ENCODE measurements at regions not wholly inside any gene's neighbourhood (a gene's known extent, or its start where the extent isn't known, plus 50 kb on each side); places are given as distances from the start of the nearest gene placed in this dataset.

DNA sequence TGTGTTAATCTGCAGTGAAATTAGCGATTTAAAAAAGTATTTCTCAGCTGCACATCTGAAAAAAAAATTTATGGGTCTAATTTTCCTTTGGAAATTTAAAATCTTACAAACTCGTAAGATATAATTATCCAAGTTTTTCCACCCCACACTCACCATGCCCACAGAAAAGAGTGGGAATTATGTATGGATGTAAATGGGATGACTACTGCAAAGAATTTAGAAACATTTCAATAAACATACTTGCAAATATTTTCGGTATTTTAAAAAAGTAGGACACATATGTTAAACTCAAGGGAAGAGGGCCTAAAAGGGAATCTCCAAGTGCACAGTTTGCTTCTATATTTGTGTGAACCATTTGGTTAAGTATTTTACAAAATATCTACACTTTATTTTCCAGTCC, 1039.9 kb upstream of the POU3F3 start:
- no peak for DNase-seq

DNA sequence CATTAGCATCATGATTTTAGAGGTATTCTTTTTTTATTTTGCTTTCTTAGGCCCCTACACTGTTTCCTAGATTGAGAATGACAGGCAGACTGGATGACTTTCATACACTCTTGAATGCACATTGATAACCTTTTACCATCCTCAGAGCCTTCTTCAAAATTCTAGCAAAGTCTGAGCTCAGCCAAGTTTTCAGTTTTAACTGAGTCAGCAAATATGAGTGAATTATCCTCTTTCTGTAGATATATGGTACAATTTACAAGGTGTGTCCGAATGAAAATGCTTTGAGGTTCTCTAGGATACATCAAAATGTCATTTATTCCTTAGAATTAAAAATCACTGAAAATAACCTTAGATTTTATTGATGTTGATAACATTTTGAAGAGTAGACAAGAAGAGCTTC, 1038.2 kb upstream of the POU3F3 start:
- DNase-seq = no peak

DNA sequence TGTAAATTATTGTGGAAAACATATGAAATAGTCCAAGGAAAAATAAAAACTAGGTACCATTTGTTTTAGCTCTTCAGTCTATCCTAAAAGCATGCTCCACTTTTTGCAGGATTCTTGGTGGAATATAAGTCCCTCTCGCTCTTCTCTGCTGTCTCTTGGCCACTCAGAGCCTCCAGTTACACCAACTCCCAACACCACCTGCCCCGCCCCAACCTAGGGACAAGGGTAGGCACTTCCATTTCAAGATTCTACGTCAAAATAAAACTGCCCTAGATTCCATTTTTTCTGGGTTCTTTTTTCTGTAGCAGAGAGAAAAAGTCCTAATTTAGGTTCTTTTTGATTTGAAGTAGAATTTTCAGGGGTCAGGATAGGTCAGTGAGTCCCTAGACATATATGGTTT, 1036.2 kb upstream of the POU3F3 start:
- no peak for DNase-seq

DNA sequence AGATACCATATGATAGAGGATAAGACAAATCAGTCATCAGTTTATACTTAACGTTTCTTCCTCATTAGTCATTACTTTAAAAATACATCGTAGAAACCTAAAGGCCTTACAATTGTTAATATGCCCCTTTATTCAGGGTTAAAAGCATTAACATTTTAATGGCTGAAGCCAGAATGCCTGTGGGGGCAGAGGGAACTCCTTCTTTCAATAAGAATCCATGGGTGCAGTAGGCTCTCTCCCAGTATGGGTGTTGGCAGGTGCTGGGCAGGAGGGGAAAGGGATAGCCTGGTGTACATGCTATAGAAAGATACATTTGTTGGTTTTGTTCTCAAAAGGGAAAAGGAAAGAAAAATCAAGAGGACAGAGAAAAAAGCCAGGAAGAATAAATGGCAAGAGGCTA, 1035.7 kb upstream of the POU3F3 start:
- DNase-seq = no peak

DNA sequence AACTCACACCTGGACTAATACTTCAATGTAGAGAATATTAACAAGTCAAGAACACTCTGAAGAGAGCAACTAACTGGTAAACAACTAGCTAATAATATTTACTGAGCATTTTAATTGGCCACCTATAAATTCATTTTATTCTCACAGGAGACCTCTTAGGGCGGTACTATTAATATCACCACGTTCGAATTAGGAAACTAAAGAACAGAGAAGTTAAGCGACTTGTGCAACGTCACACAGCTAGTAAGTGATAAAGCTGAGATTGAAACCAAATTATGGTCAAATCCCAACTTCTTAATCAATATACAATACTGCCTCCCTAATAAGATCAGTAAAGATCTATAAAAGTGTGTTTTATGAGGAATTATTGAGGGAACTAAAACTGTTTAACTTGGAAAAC, 1034.3 kb upstream of the POU3F3 start:
- DNase-seq = no peak

DNA sequence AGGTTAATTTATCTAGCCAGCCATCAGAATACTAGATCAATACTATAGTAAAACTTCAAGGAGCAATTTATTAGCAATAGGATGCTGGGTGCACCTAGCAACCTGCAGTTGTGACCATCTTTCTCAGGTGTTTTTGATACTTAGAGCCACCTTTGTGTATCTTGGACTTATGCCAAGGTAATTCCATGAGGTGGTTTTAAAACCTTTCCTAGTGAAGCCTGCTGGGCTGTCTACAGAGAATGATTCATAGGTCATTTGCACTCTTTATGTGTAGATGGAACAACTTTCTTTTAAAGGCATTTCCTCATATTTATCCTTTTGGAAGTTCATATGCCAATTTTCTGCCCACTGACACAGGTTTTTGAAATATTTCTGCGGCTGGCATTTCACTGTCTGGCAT, 1030.1 kb upstream of the POU3F3 start:
- no peak for DNase-seq

DNA sequence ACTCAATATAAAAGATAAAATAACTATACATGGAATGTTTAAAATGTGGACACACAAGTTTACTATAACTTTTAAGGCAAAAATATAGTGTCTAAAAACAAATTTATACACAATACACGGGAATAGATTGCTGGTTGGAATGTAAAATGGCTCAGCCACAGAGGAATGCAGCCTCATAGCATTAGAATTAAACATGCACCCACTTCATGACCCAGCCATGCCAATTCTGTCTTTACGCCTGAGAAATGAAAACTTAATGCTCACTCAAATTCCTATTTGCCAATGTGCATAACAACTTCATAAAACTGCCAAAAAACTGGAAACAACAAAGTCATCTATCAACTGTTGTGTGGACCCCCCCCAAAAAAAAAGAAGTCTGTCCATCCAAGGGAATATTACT, 1006.6 kb upstream of the POU3F3 start:
- DNase-seq = no peak

DNA sequence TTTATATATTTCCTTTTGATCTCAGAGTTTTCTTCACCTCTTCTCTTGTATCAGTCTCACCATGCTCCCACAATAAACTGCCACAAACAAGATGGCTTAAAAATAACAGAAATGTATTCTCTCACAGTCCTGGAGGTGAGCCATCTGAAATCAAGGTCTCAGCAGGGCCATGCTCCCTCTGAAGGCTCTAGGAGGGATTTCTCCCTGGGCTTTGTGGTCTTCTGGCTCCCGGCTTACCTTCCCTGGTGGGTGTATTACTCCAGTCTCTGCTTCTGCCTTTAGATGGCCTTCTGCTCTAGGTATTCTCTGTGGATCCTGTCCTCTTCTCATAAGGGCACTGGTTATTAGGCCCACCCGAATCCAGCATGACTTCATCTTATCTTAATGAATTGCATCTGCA, 994.7 kb upstream of the POU3F3 start:
- DNase-seq = no peak

DNA sequence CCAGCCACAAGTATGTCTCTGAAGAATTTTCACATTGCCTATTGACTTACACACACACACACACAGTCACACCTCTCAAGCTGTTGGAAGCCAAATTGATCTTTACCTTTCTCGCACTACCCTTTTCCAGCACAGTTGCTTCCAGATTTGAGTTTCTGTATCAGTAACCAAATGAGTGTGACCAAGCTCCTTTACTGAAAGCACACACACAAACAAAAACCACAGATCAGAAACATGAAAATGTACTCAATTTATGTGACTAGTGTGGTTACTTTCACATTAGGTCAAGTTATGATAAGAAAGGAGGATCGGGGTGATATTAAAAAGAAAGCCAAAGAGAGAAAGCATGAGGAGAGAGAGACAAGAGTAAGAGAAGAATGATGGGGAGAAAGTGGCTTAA, 993.9 kb upstream of the POU3F3 start:
- DNase-seq = no peak

DNA sequence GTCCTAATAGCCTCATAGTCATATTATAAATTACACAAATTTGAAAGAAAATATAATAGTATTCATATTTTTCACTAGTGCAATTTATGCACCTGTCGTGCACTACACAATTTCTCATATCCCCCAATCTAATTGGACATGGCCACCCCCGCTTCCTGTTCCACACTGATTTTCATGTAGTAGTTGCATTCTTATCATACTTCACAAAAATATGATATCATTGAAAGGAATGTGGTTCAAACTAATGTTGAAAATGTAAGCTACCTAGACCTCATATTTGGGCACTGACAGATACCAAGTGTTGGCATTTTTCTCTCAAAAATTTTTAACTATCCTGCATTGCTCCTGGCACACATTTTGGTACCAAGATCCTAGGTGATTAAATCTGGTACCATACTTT, 985.5 kb upstream of the POU3F3 start:
- no peak for DNase-seq

DNA sequence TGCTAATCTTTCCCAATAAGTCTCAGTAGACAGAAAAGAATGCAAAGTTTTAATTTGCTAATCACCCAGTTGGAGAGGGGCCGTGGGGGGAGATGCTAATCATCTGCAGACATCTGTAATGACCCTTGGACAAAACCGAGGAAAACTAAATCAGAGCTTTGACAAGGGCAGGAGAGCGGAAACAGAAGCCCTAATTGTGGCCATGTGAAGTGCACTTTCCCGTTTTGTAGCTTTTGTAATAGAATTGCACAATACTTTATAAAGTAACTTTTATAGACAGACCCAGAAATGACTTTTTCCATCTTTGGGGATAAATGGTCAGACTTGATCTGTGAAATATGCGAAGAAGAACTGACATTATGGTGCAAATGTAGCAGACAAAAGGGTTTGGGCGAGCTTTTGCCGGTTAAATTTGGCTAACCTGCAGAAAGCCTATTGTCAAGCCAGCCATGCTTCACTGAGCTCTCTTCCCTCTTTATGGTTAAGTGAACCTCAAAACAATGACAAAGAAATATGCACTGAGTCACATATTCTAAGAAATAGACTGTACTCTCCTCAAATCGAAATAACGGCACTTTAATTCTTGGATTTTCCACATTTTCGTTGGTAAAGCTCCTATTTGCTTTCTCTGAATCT, 980.1 kb upstream of the POU3F3 start:
- DNase-seq = no peak

DNA sequence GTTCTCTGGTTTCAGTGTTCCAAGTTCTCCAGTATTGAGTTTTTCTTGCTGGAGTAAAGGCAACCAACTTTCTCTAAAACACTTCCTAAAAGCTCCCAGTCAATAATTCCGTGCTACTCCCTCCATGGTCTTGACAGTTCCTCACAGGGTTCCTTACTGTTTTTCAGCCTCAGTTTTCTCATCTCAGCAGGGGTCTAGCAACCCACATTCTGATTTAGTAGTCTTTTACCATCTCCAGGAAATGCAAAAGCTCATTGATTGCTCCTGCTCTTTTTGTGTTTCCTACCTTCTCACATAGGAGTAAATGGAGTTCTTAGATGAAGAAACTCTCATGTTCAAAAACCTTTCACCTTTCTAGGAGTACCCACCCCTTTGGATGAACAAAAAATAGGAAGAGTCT, 978.8 kb upstream of the POU3F3 start:
- no peak for DNase-seq

DNA sequence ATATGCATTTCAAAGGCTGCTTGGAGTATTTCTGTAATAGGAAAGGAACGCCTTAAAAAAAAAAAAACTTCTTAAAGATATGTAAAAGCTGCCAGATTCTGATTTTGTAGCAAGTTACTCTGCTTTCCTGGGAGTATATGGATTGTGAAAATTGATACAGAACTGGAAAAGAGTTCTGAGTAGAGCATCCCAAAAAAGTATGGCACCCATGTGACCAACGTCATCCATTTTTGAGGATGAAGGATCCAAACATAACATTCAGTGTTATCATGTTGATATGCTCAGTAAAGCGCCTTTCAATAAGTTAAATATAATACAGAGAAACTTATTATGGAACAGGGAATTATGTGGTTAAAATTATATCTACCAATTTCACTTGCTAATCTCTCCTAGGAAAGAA, 978.4 kb upstream of the POU3F3 start:
- DNase-seq = no peak

DNA sequence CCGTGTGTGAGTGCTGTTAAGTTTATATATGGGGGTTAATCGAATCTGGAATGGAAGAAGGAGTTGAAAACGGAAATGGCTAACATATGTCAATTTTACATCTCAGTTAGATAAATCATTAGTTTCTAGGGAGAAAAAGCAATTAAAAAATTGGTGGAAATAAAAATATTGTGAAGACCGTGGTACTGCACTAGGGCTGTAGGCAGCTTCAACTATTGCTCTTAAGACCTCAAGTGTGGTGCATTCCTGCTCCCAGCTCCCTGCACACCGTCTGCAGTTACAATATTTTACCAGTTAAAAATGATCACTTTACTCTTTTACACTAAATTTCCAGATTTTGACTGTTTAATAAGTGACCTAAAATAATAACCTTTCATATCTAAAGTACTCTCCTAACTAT, 977.3 kb upstream of the POU3F3 start:
- no peak for DNase-seq

DNA sequence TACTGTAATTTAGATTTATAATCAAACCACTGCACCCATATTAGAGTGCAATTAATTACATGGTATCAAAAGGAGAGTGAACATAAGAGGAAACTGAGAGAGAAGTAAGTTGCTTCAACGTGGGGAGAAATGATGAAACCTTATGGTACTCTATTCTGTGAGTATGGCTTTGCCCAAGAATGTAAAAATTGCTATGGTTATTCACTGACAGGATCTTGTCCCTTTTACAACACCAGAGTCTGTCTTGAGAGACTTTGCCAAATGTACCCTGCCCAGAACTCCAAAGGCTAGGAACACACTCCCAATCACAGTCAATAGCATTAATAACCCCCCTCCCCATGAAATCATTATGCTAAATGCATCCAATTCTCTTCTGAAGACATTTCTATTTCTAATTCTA, 974.8 kb upstream of the POU3F3 start:
- DNase-seq = no peak

DNA sequence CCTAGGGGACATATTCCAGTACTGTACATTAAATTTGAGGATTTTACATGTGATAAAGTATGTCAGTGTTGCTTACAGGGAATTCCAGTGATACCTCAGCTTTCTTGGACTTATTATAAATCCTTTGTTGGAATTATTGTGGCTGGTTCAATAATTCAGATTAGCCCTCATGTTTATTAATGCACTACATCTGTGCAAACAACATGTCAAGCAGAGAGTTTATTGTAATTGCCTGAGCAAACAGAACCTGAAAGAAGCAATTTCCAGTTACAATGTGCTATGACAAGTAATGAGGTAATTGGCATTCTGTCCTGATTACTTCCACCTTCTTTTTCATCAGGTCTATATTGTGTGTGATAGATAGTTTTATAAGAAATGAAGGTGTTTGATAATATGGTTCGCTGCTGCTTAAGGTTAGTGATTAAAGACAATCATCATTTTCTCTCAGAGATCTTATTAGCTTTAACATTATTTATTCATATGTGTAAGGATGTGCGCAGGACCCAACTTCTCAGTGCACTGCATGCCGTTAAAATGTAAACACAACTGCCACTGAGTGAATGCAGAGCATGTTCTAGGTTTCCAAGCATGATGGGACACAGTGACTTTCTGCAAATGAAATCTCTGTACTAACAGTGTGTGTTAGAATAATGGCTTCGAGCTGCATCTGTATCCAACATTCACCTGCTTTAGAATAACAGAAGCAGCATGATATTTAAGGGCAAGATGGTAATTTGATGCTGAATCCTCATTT, 973.7 kb upstream of the POU3F3 start:
- DNase-seq = no peak

DNA sequence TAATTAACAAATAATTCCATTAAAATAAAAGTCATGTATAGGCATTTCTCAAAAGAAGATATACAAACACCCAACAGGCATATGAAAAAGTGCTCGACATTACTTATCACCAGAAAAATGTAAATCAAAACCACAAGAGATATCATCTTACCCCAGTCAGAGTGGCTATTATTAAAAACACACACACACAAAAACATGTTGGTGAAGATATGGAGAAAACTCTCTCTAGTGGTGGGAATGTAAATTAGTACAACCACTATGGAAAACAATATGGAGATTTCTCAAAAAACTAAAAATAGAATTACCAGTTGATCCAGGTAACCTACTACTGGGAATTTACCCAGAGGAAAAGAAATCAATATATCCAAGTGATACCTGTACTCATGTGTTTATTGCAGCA, 966.3 kb upstream of the POU3F3 start:
- DNase-seq = no peak

DNA sequence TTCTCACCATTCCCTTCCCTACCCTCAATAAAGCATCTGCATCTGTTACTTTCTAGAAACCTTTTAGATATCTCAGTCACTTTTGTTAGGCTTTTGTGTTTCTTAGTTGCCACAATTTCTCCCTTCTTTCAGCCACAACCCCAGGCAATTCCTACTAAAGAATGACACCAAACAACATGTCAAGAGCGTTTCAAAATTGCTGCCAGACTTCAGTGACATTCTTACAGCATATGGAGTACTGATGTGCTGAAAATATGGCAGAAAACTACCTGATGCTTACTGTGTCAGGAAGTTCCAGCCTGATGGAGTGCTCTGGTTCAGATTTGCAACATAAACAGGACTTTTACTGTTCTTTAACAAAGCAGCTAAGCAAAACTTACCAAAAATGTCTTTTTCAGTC, 957.7 kb upstream of the POU3F3 start:
- no peak for DNase-seq

DNA sequence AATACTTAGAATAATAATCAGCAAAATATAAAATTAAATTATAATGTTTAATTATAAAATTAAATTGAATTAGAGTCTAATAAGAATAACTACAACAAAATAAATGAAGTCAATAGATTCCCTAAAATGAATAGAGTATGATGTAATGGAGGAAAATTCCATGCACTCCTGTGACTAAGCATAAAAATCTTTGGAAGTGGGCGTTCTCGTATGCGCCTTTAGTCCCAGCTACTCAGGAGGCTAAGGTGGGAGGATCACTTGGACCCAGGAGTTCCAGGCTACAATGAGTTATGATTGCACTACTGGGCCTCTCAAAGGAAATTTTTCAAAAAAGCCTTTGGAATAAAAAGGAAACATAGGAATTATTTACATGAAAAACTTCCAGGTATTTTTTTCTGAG, 955.4 kb upstream of the POU3F3 start:
- DNase-seq = no peak

DNA sequence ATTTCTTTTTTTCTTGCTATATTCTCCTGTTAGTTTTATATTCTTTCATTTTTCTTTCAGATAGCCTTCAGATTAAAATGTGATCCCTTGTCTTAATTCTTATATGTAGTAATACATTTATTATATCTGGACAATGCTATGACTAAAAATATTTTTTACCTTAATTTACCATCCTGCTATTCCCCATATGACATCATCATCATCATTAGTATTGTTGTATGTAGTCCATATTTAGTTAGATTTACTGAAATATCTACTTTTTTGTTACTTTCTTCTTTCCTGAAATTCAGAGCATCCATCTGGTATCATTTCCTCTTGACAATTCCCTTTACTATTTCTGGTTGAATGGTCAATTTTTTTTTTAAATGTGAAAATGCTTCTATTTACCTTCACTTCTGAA, 951.6 kb upstream of the POU3F3 start:
- DNase-seq = no peak

DNA sequence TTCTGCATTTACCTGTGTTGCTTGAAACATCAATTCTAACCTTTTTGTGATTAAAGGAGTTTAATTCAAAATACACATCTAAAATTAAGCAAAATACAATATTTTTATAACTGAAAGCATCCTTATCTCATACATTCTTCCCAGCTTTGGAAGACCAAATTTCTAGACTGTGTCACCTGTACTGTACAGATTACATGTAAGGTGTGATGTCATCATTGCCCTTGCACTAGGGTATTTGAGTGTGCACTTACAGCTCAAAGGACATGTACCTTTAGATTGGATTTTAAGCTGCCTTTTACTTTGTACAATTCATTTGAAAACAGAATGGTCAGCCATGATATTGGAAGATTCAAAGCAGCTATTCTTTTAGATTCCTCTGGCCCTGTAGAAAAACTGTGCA, 932.8 kb upstream of the POU3F3 start:
- DNase-seq = no peak

DNA sequence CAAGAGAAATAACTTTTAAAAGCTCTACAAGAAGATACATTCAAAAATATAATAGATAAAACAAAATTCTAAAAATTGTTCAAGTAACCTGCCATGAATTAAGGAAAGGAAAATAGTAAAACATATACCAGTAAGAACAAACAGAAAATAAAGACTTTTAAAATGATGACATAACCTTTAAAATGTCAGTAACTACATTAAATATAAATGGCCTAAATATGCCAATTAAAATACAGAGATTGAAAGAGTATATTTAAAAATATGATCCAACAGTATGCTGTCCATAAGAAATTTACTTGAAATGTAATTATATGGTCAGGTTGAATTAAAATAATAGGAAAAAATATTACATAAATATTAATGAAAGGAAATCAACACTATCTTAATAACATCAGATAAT, 911.7 kb upstream of the POU3F3 start:
- DNase-seq = no peak

DNA sequence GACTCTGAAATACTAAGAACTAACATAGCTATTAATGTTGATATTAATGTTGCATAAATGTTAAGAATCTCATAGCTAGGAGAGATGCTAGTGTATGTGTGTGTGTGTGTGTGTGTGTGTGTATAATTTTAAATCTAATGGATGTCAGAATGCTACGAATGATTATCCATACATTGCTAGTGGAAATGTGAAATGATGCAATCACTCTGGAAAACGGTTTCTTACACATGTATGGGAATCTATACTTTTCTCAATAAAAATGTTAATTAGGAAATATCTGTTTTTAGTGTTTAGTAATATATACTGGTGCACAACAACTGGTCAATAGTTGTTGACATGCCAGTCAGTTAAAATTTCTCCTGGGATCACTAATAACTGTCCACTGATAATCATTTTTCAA, 908.8 kb upstream of the POU3F3 start:
- DNase-seq = no peak

DNA sequence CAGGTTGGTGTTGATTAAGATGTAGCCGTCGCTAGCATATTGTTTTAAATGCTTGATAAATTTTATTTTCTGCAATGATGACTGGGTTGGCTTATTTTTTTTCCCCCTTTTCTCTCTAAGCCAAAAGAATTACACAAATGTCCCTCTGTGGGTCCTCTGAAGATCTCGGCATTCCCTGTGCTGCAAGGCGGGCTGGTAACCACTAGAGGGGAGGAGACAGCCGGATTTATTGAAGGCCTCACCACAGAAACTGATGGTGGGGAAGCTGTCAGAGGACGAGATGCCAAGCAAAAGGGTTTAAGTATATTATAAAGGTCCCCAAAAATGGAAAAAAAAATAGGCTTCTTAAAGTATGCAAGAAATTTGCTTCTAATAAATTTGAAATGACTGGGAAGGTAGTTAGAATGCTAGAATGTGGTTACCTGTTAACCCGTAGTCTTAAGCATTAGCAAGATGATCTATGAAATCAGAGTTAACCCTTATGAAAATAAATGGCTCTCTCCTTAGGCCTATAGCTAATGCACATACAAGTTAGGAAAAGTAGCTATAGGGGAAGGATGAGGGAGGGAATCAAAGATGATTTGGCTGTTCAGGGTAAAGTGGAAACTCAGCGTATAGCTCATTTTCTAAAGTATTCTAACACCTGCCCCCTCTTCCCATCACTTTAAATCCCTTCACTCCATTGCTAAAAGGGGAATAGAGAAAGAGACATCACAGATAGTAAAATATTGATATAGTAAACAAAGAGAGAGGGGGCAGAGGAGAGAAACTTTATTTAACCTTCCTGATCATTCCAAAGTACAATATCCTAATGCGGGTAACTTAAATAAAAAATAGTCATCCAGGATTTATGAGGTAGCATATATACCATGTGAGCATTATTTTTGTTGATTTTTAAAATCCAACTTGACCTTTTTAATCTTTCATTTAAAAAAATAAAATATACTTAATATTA, 894.5 kb upstream of the POU3F3 start:
- peak; percentile 38 for DNase-seq
